NCI-H748 treated with DMSO at 0.1 percent for 48 hours (cell line): ENCODE measurements at regions not wholly inside any gene's neighbourhood (a gene's known extent, or its start where the extent isn't known, plus 50 kb on each side); places are given as distances from the start of the nearest gene placed in this dataset.

Experiments
- DNase-seq: peaks from one replicate; lab custom pipeline; 2025; lab: John Stamatoyannopoulos, UW

DNA sequence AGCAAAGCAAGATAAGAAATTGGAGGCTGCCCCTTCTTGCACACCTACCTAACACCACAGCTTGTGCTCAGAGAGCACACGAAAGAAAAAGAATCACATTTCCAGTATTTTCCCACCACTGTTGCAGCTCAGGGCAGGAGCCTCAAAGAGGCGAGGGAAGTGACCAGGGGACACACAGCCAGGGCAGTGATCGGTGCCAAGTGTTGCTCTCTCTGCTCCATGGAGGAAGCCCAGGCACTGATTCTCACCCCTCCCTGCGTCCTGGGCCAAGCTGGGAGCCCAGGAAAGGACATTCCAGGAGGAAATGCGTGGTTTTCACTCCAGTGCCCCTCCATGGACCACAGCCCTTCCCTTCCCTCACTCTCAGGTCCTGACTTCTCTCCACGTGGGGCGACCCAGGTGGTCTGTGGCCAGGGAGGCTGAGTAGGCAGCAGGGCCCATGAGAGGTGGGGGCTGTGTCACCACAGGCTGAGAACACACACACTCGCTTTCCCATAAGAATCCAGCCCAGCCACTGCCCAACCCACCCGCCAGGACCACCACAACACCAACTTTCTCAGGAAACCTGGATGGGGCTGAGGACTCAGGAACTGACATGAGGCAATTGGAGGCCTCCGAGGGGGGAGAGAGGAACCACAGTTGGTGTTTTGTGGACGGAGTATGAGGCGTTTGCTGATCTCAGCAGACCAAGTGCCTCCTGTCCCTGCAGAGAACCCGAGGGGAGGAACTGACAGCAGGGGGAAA, 81.7 kb upstream of the MAFB start:
- DNase-seq, result no peak

- no peak for DNase-seq
Observed at GRCh38 chr20:40771308-40771610, 82.2 kb upstream of the MAFB start.

GRCh38 chr20:40771848-40772511, 82.9 kb upstream of the MAFB start:
- DNase-seq, result no peak

GRCh38 chr20:40773376-40773775, 84.3 kb upstream of the MAFB start:
- no peak for DNase-seq

- no peak for DNase-seq
Observed at GRCh38 chr20:40774252-40774651, 85.2 kb upstream of the MAFB start.

GRCh38 chr20:40775561-40776146, 86.6 kb upstream of the MAFB start:
- no peak for DNase-seq

GRCh38 chr20:40776466-40777457, 87.7 kb upstream of the MAFB start:
- no peak for DNase-seq

DNA sequence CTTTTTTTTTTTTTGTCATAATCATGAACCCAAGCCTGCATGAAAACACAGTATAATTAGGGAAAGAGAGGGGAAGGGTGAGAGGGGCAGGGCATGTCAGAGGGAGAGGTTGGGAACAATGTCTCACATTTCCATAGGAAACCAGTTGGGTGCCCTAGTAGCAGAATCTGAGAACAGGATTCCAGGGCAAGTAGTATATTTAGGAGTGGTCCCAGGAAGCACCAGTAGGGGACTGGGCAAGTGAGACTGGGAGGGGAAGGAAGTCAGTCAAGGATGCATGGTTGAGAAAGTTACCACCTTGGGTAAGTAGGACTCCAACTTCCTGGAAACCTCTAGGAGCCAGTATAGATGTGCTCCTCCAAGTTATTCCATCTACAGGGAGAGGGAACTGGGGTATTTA, 88.6 kb upstream of the MAFB start:
- no peak for DNase-seq

DNA sequence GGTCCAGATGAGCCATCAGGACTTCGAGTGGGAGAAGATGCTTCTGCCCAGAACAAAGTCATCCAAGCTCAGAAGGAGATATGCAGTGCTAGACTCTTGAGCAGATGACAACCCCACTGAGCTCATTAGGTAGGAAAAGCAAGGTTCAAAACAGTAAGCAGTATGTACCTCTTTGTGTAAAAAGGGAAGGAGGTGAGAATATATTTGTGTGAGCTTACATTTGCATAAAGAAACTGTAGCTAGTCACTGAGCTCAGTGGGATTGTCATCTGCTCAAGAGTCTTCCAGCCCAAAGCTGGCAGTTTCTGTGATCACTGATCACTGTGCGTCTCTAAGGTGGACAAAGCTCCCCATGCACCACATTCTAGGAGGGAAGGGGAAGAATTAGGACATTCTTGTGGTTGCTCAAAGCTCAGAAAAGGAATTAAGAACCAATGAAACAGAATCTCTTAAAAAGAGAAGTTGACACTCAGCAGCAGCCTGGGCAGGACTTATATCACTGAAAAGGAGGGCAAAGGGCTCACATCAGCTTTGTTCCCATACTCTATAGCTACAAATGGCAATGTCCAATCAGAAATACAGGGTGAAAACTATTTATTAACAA, 90.0 kb upstream of the MAFB start:
- no peak for DNase-seq

DNA sequence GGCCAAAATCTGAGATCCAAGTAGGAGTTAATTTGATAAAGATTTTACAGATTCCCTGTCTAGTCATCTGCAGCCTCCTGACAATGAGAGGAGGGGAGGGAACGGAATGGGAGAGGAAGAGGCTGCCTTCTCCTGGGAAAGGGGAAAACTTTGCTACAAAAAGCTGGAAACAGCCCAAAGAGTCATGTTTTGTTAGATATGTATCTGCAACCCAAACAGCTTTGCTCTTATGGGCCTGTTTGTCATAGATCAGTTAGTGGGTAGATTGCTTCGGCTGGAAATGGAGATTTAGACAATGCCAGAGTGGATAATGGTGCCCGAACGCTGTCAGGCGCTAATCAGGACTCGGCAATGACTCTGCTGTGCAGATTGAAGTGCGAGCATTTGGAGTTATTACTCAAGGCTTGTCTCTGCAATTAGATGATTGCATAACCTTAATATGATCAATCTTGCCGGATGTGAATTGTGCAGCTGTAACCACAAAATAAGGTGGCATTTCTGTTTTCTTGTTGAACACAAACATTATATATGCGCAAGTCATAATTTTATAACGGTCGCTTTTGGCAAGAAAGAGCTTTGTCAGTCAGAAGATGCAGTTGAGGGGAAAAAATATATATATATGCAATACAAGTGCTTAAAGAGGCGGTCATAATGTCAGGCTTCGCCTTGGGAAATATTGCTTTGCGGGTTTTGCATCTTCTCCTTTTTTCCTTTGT, 92.4 kb upstream of the MAFB start:
- no peak for DNase-seq

DNA sequence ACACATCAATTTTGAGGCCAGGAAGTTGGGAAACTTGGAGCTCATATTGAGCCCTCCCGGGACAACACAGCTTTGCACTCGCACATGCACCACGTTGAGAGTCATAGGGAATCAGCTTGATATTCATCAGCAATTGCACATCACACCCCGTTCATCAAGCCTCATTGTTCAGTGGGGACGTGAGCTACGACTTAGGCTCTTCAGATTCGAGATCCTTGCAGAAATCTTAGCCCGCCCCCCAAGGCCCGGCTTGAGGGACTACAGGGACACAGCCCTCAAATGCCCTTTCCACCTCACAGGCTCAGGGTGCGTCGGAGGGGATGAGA, 93.0 kb upstream of the MAFB start:
- no peak for DNase-seq

DNA sequence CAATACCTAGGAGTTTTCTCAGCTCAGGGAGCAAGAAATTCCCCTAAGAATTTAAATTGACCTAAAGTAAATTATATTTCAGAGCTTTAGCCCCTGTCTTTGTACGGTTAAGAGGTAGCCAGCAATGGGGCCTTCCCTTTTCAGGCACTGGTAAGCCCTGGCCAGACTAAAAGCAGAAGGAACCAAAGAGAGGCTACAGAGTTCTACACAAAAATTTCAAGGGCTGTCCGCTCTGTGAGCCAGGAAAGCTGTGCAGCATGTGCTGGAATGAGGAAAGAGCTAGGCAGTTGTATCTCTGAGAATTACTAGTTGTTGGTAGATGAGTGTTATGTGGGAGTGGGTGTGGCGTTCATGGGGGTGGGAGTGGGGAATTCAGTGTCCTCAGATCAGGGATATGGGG, 96.3 kb upstream of the MAFB start:
- DNase-seq, result no peak

DNA sequence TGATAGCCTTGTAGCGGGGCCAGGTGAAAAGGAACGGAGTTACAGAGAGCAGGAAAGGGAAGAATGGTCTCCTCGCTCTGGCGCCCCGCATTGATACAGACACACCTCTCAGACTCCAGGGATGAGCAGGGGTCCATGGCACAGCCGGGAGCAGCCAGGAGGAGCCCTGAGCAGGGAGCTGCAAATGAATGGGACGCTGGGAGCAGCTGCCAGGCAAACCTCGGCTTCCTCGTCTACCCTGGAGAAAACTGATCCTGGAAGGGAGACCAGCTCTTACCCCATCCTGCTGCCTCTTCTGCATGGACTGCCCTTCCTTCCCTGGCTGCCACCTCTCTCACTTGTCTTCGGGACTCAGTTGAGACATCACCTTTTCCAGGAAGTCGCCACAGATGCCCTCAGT, 97.3 kb upstream of the MAFB start:
- no peak for DNase-seq

DNA sequence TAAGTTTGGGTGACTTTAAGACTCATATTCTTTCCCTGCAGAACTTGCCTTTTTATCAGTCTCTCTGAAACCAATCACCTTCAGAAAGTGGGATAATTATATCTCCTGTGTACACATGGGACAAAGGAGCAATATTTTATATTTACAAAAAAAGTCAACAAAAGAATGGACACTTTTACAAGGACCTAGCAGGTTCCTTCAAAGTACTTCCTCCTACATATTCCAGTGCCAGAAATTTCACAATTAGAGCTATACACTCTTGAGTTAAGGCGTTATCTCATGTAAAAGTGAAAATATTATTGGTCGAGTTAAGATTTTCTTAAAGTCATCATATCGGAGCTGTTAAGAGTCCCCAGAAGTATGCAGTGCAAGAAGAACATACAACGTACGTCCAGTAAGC, 98.9 kb upstream of the MAFB start:
- no peak for DNase-seq

GRCh38 chr20:40797425-40797824, 108.4 kb upstream of the MAFB start:
- DNase-seq, result no peak

- no peak for DNase-seq
Observed at GRCh38 chr20:40798066-40798465, 109.0 kb upstream of the MAFB start.

GRCh38 chr20:40802886-40803285, 113.8 kb upstream of the MAFB start:
- DNase-seq, result no peak

DNA sequence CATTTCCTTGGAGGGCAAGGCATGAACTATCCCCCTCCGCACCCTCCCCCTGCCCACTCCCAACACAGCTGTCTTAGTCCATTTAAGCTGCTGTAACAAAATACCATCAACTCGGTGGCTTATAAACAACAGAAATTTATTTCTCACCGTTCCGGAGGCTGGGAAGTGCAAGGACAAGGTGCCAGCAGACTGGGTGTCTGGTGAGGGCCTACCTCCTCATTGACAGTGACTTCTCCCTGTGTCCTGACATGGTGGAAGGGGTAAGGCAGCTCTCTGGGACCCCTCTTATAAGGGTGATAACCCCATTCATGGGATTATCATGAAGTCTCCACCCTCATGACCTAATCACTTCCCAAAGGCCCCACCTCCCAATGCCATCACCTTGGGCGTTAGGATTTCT, 114.3 kb upstream of the MAFB start:
- no peak for DNase-seq

- no peak for DNase-seq
Observed at GRCh38 chr20:40805592-40805991, 116.6 kb upstream of the MAFB start.

DNA sequence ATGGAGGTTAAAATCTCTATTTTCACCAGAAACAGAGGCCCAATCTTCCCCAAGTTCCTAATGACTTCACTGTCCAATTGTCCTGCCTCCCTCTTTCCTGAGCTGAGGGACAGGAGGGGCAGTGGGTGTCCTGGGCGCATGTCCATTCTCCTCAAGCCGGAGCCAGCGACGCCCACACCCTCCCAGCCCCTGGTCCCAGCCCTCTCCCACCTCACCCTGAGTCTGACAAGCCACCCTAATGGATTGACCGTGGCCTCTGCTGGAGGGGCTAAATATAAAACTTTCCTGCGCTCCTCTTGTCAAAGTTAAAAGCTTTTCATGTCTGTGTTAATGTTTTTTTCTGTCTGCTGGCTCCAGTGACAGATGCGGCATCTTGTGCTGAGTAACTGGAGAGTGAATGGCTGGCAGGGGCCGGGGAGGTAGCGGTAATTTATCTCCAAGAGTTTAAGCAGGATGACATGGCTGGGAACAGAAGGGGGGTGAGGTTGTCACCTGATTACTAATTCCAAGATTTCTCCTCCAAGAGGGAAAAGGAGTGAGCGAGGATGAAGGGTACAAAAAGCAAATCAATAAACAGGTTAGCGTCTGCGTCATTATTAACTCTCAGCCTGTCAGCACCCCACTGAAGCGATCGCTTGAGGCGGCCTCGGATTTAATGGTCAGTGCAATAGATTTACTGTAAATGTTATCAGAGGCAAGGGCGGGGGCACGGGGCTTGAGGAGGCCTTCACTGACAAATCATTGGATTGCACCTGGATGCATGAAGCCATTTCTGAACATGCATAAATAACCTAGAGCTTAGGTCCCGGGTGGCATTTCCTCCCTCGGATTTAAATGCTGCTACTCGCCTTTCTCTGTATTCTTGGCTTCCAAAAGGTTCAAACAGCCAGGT, 118.1 kb upstream of the MAFB start:
- no peak for DNase-seq

DNA sequence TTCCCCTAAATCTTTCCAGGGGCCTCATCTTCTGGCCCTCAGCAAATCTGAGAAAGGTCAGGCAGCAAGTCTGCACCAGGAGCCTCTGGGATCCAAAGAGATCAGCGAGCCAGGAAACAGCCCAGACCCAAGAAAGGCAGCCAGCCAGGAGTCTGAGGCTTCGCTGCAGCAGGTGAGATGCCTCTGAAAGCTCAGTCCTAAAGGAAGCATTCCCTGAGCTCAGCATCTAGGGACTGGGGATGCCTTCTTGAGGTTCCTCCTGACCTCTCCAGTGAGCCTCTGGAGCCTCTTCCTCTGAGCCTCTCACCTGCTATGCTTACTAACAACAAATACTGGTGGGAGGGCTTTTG, 118.8 kb upstream of the MAFB start:
- no peak for DNase-seq
